ENCODE measurements at regions not wholly inside any gene's neighbourhood (a gene's known extent, or its start where the extent isn't known, plus 50 kb on each side); places are given as distances from the start of the nearest gene placed in this dataset.

GRCh38 chr6:105507811-105508210, 104.9 kb upstream of the PREP start:
- ATAC-seq: no peak
- Histone ChIP-seq H3K4me3 (no peak overlapping the region), H3K36me3 (replicated peaks in 1 of 2; ENCODE audit: insufficient read depth in 1 of 2, low read depth in 2 of 2) (no peaks in the 10 kb centered on the region), H3K27me3 (no peaks in the 10 kb centered on the region), H3K27ac (no peak overlapping the region), H3K9me3 (no peaks in the 10 kb centered on the region), H3K4me1 (no peaks in the 10 kb centered on the region)
- WGBS, 2 donors: 96 to 100% methylated on average over 1 of the region's 1 CpG
- TF ChIP-seq, protein P1, sequence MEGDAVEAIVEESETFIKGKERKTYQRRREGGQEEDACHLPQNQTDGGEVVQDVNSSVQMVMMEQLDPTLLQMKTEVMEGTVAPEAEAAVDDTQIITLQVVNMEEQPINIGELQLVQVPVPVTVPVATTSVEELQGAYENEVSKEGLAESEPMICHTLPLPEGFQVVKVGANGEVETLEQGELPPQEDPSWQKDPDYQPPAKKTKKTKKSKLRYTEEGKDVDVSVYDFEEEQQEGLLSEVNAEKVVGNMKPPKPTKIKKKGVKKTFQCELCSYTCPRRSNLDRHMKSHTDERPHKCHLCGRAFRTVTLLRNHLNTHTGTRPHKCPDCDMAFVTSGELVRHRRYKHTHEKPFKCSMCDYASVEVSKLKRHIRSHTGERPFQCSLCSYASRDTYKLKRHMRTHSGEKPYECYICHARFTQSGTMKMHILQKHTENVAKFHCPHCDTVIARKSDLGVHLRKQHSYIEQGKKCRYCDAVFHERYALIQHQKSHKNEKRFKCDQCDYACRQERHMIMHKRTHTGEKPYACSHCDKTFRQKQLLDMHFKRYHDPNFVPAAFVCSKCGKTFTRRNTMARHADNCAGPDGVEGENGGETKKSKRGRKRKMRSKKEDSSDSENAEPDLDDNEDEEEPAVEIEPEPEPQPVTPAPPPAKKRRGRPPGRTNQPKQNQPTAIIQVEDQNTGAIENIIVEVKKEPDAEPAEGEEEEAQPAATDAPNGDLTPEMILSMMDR (IDR thresholded peaks at IDR 0.05): no peak
- no peak for TF ChIP-seq POLR2A (IDR thresholded peaks at IDR 0.05)
- intact Hi-C loops (cut with DNase I): no loop called here
- no peak for DNase-seq

- intact Hi-C loops (cut with DNase I): no loop called here
- Histone ChIP-seq H3K27ac (no peak overlapping the region), H3K27me3 (no peaks in the 10 kb centered on the region), H3K4me3 (no peak overlapping the region), H3K36me3 (replicated peaks in 1 of 2; ENCODE audit: insufficient read depth in 1 of 2, low read depth in 2 of 2) (no peaks in the 10 kb centered on the region), H3K9me3 (no peaks in the 10 kb centered on the region), H3K4me1 (no peaks in the 10 kb centered on the region)
- 53 to 55% methylated on average over 1 of the region's 1 CpG for WGBS, 2 donors
- no peak for ATAC-seq
- no peak for TF ChIP-seq POLR2A (IDR thresholded peaks at IDR 0.05)
- TF ChIP-seq, protein P1 (IDR thresholded peaks at IDR 0.05): no peak
- DNase-seq: peak in 1 of 4 donors; percentile 6
Observed at GRCh38 chr6:105504706-105505105, 101.8 kb upstream of the PREP start.

DNA sequence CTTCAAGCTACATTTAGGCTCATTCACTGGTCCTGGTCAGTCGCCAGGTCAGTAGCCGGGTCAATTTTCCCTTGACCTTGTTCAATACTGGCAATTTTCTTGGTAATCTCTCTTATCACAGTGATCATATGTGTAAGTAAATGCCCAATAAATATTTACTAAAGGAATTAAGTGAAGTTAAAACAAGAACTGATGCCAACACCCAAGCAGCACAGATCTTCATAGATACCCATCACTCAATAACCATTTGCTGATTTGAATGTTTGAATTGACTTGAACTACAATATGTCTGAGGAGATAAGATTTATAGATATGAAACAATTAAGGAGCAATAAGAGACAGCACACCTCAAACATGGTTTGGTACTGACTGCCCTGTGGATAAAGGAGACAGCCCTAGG, 100.8 kb upstream of the PREP start:
- intact Hi-C loops (cut with DNase I): no loop called here
- H3K4me1 ChIP-seq: no peaks in the 10 kb centered on the region
- WGBS, 2 donors: 65 to 67% methylated on average over 2 of the region's 2 CpGs
- no peaks in the 10 kb centered on the region for H3K27me3 ChIP-seq
- H3K4me3 ChIP-seq: no peak overlapping the region
- H3K9me3 ChIP-seq: no peaks in the 10 kb centered on the region
- DNase-seq (no peak), ATAC-seq (no peak)
- no peak for TF ChIP-seq POLR2A (IDR thresholded peaks at IDR 0.05)
- TF ChIP-seq, protein P1 (IDR thresholded peaks at IDR 0.05): no peak
- no peak overlapping the region for H3K27ac ChIP-seq
- H3K36me3 ChIP-seq (replicated peaks in 1 of 2; ENCODE audit: insufficient read depth in 1 of 2, low read depth in 2 of 2): no peaks in the 10 kb centered on the region

DNA sequence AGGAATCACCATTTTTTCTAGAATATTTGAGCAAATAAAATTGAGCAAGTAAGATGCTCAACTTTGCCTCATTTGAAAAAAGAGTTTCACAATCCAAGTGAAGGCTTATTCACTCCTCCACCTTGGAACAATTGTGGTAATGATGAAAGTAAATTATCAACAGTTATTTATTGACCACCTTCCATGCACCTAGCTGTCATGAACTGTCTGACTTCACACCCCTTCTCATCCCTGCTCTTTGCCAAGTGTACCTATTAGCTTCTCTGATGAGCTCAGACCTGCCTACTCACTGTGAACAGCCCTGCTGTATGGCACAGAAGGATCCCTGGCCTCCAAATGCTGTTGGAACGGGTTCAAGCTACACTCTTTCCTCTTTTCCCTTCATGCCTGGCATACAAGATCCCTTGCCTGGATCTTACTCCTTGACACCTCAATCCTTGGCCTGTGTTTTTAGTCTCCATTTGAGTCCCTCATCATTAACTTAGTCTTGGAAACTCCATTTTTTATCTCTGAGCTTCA, 99.0 kb upstream of the PREP start:
- 44 to 65% methylated on average over 1 of the region's 1 CpG for WGBS, 2 donors
- ATAC-seq: no peak
- TF ChIP-seq, protein P1 (IDR thresholded peaks at IDR 0.05): no peak
- no peak for TF ChIP-seq POLR2A (IDR thresholded peaks at IDR 0.05)

DNA sequence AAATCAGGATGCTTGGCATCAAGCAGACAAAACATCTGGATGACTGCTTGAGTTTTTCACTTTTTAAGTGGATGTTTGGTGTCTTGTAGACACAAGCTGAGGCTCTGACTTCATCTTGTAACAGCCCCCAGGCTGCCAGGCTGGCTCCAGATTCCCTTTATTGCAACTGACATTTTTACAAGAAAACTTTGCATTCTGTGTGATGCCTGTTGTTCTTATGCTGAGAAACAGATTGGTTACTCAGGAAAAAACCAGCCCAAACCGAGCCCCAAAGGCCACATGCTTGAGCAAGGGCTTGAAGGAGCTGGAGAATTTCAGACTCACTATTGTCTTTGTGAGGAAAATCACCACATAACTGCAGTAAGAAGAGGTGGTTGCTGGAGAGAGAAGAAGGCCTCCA, 98.4 kb upstream of the PREP start:
- H3K27me3 ChIP-seq: no peaks in the 10 kb centered on the region
- H3K9me3 ChIP-seq: no peaks in the 10 kb centered on the region
- 44 to 48% methylated on average over 1 of the region's 1 CpG for WGBS, 2 donors
- no peaks in the 10 kb centered on the region for H3K4me1 ChIP-seq
- no peak overlapping the region for H3K27ac ChIP-seq
- intact Hi-C loops (cut with DNase I): no loop called here
- TF ChIP-seq, protein P1 (IDR thresholded peaks at IDR 0.05): no peak
- no peak for TF ChIP-seq POLR2A (IDR thresholded peaks at IDR 0.05)
- H3K4me3 ChIP-seq: no peak overlapping the region
- ATAC-seq (no peak), DNase-seq (no peak)
- H3K36me3 ChIP-seq (replicated peaks in 1 of 2; ENCODE audit: insufficient read depth in 1 of 2, low read depth in 2 of 2): no peaks in the 10 kb centered on the region

More for the DNA sequence above, 99.0 kb upstream of the PREP start:
- intact Hi-C loops (cut with DNase I): no loop called here
- H3K27me3 ChIP-seq: no peaks in the 10 kb centered on the region
- no peaks in the 10 kb centered on the region for H3K36me3 ChIP-seq (replicated peaks in 1 of 2; ENCODE audit: insufficient read depth in 1 of 2, low read depth in 2 of 2)
- no peak overlapping the region for H3K27ac ChIP-seq
- H3K4me3 ChIP-seq: no peak overlapping the region
- H3K4me1 ChIP-seq: no peaks in the 10 kb centered on the region
- DNase-seq: no peak
- H3K9me3 ChIP-seq: no peaks in the 10 kb centered on the region

All from body of pancreas (tissue), 4 donors.